Fibroblast of pulmonary artery (primary cell): ENCODE measurements at regions not wholly inside any gene's neighbourhood (a gene's known extent, or its start where the extent isn't known, plus 50 kb on each side); places are given as distances from the start of the nearest gene placed in this dataset.

Experiments used
- DNase-seq: peaks from one replicate; pipeline ENCODE4 v3.0.0-alpha.2; 2010; ENCODE audit warnings: low read depth
- H3K4me3 ChIP-seq: replicated peaks from 2 replicates; pipeline ENCODE4 v1.5.1; 2011; ENCODE audit warnings: low read depth, mild to moderate bottlenecking, control low read depth, low read length, moderate library complexity
- TF ChIP-seq, protein P1 (sequence below): IDR thresholded peaks from 2 replicates; pipeline ENCODE4 v1.5.1; 2011; ENCODE audit warnings: mild to moderate bottlenecking, control low read depth, low read length, inconsistent platforms; ENCODE audit errors: missing control alignments

DNA sequence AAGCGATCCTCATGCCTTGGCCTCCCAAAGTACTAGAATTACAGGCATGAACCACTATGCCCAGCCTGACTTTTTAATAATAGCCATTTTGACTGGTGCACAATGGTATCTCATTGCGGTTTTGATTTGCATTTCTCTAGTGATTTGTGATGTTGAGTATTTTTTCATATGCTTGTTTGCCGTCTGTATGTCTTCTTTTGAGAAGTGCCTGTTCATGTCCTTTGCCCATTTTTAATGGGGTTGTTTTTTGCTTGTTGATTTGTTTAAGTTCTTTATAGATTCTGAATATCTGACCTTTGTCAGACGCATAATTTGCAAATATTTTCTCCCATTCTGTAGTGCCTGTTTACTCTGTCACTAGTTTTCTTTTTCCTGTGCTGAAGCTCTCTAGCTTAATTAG, 219.2 kb upstream of the CTBP2 start:
- H3K4me3 ChIP-seq, result no peak overlapping the region
- TF ChIP-seq, protein P1, sequence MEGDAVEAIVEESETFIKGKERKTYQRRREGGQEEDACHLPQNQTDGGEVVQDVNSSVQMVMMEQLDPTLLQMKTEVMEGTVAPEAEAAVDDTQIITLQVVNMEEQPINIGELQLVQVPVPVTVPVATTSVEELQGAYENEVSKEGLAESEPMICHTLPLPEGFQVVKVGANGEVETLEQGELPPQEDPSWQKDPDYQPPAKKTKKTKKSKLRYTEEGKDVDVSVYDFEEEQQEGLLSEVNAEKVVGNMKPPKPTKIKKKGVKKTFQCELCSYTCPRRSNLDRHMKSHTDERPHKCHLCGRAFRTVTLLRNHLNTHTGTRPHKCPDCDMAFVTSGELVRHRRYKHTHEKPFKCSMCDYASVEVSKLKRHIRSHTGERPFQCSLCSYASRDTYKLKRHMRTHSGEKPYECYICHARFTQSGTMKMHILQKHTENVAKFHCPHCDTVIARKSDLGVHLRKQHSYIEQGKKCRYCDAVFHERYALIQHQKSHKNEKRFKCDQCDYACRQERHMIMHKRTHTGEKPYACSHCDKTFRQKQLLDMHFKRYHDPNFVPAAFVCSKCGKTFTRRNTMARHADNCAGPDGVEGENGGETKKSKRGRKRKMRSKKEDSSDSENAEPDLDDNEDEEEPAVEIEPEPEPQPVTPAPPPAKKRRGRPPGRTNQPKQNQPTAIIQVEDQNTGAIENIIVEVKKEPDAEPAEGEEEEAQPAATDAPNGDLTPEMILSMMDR, result no peak
- DNase-seq, result no peak

GRCh38 chr10:125377368-125377767, 217.0 kb upstream of the CTBP2 start:
- DNase-seq, result no peak
- no peak overlapping the region for H3K4me3 ChIP-seq
- TF ChIP-seq, protein P1, result no peak

- DNase-seq, result no peak
- TF ChIP-seq, protein P1, result no peak
Measured at GRCh38 chr10:125375210-125375609, 214.8 kb upstream of the CTBP2 start.

GRCh38 chr10:125373546-125373945, 213.2 kb upstream of the CTBP2 start:
- no peak overlapping the region for H3K4me3 ChIP-seq
- TF ChIP-seq, protein P1, result no peak
- no peak for DNase-seq

More at GRCh38 chr10:125375210-125375609, 214.8 kb upstream of the CTBP2 start:
- no peak overlapping the region for H3K4me3 ChIP-seq

DNA sequence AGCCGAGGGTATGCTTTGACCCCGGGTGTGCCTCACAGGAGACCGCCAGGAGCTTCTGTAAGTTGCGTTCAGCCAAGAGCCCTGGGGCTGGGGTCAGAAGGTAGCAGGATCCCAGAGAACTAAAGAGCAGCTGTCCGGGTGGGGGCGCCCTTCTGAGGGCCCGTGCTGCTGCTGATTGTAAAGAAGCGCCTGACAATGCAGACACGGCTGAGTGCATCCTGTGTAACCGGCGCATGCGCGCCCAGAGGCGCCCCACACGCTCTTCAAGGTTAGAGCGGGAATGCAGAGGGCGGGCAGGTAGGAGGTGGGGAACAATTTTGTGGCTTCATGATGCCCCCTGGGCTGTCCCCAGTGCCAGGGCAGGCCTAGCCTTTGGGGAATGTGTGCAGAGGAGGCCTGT, 210.2 kb upstream of the CTBP2 start:
- DNase-seq, result no peak
- TF ChIP-seq, protein P1, result no peak
- no peak overlapping the region for H3K4me3 ChIP-seq

GRCh38 chr10:125369382-125370326, 209.3 kb upstream of the CTBP2 start:
- TF ChIP-seq, protein P1, result no peak
- DNase-seq, result no peak

DNA sequence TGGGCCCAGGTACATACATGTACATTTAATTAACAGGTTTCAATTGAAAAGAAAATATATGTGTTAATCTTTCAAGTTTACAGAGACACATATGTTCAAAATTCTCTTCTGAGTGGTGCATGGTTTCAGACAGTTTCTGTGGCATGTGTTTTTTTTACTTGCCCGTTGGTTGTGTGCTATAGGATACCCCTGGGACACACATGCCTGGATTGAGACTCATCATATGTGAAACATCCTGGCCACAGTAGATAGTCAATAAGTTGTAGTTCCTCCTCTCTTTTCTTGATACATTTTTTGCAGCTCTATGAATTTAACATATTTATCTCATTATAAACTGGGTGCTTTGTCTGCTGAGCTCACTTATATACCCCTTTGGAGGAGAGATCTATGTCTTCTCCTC, 207.8 kb upstream of the CTBP2 start:
- TF ChIP-seq, protein P1, result no peak
- no peak for DNase-seq
- H3K4me3 ChIP-seq, result no peak overlapping the region

More at GRCh38 chr10:125369382-125370326, 209.3 kb upstream of the CTBP2 start:
- no peak overlapping the region for H3K4me3 ChIP-seq
